ENCODE measurements at regions not wholly inside any gene's neighbourhood (a gene's known extent, or its start where the extent isn't known, plus 50 kb on each side); places are given as distances from the start of the nearest gene placed in this dataset.

- no peak overlapping the region for H3K4me3 ChIP-seq
- intact Hi-C loops (cut with DNase I; ENCODE audit: low total_unique reads) = no loop called here
- no peak for DNase-seq
- TF ChIP-seq CTCF (IDR thresholded peaks at IDR 0.05 in 8 of 11, conservative IDR thresholded peaks at IDR 0.05 in 3 of 11) (no peak), POLR2AphosphoS5 (IDR thresholded peaks at IDR 0.05) (no peak), POLR2A (IDR thresholded peaks at IDR 0.05) (no peak)
- H3K9me3 ChIP-seq = peaks cover 0 to 89% (median 70%) of the 10 kb centered on the region in 8 donors
- H3K36me3 ChIP-seq = no peaks in the 10 kb centered on the region
- WGBS, 5 donors = 51 to 66% (median 60%) methylated on average over 3 of the region's 3 CpGs
- no peaks in the 10 kb centered on the region for H3K27me3 ChIP-seq (replicated peaks in 1 of 7)
- H3K27ac ChIP-seq = no peak overlapping the region
- no peaks in the 10 kb centered on the region for H3K4me1 ChIP-seq
These were observed 67.7 kb upstream of the USP29 start for GRCh38 chr19:57052081-57052480.

GRCh38 chr19:57053401-57053800, 66.4 kb upstream of the USP29 start:
- intact Hi-C loops (cut with DNase I; ENCODE audit: low total_unique reads) = no loop called here
- H3K9me3 ChIP-seq = peaks cover 0 to 89% (median 67%) of the 10 kb centered on the region in 8 donors

GRCh38 chr19:57055956-57056355, 63.8 kb upstream of the USP29 start:
- Histone ChIP-seq H3K4me3 (no peak overlapping the region), H3K27me3 (replicated peaks in 1 of 7) (peaks cover 0 to 4% (median 0%) of the 10 kb centered on the region in 7 donors), H3K36me3 (no peaks in the 10 kb centered on the region), H3K9me3 (peaks cover 0 to 80% (median 58%) of the 10 kb centered on the region in 8 donors), H3K4me1 (no peaks in the 10 kb centered on the region), H3K27ac (no peak overlapping the region)
- 84 to 95% (median 91%) methylated on average over 5 of the region's 5 CpGs for WGBS, 5 donors
- TF ChIP-seq CTCF (IDR thresholded peaks at IDR 0.05 in 8 of 11, conservative IDR thresholded peaks at IDR 0.05 in 3 of 11) (no peak), POLR2AphosphoS5 (IDR thresholded peaks at IDR 0.05) (no peak), POLR2A (IDR thresholded peaks at IDR 0.05) (no peak)
- intact Hi-C loops (cut with DNase I; ENCODE audit: low total_unique reads) = no loop called here
- DNase-seq = no peak

More at GRCh38 chr19:57053401-57053800, 66.4 kb upstream of the USP29 start:
- Histone ChIP-seq H3K36me3 (no peaks in the 10 kb centered on the region), H3K27me3 (replicated peaks in 1 of 7) (no peaks in the 10 kb centered on the region), H3K27ac (no peak overlapping the region), H3K4me3 (no peak overlapping the region), H3K4me1 (no peaks in the 10 kb centered on the region)
- no peak for DNase-seq
- TF ChIP-seq CTCF (IDR thresholded peaks at IDR 0.05 in 8 of 11, conservative IDR thresholded peaks at IDR 0.05 in 3 of 11) (no peak), POLR2A (IDR thresholded peaks at IDR 0.05) (no peak), POLR2AphosphoS5 (IDR thresholded peaks at IDR 0.05) (no peak)
- 89 to 94% (median 92%) methylated on average over 12 of the region's 12 CpGs for WGBS, 5 donors

- no peak for TF ChIP-seq CTCF (IDR thresholded peaks at IDR 0.05 in 8 of 11, conservative IDR thresholded peaks at IDR 0.05 in 3 of 11)
- TF ChIP-seq POLR2AphosphoS5 (IDR thresholded peaks at IDR 0.05) = no peak
- no peak for TF ChIP-seq POLR2A (IDR thresholded peaks at IDR 0.05)
- intact Hi-C loops (cut with DNase I; ENCODE audit: low total_unique reads) = no loop called here
- Histone ChIP-seq H3K9me3 (peaks cover 0 to 78% (median 51%) of the 10 kb centered on the region in 8 donors), H3K27me3 (replicated peaks in 1 of 7) (peaks cover 0 to 11% (median 0%) of the 10 kb centered on the region in 7 donors), H3K4me1 (no peaks in the 10 kb centered on the region), H3K36me3 (no peaks in the 10 kb centered on the region), H3K4me3 (no peak overlapping the region), H3K27ac (no peak overlapping the region)
- WGBS, 5 donors = 63 to 76% (median 65%) methylated on average over 16 of the region's 16 CpGs
- no peak for DNase-seq
These were observed 62.6 kb upstream of the USP29 start for GRCh38 chr19:57057036-57057686.

Data from spleen (tissue), 11 donors.